Panc1 (cell line): ENCODE measurements at regions not wholly inside any gene's neighbourhood (a gene's known extent, or its start where the extent isn't known, plus 50 kb on each side); places are given as distances from the start of the nearest gene placed in this dataset.

Source experiments
- ATAC-seq: fragments of 200-7000 bp; cut with Tn5 transposase; 2 replicates; pipeline ENCODE4 v1.9.1; 2020; ENCODE audit warnings: mild to moderate bottlenecking, moderate library complexity
- BruUV-seq: library from RNA; stranded (reverse); fragments of 400-500 nt; replicated peaks from 2 replicates; lab custom pipeline; 2021; lab: Mats Ljungman, UMichigan
- CTCF ChIA-PET: fragments of 300-600 bp; sonication (Branson Sonifier 250); formaldehyde crosslinking; loops from one replicate; lab custom pipeline; 2022; ENCODE audit warnings: antibody characterized with exemption; lab: Charles Lee
- POLR2A ChIA-PET: fragments of 300-600 bp; sonication (Branson Sonifier 250); formaldehyde crosslinking; loops from one replicate; lab custom pipeline; 2022; ENCODE audit warnings: antibody characterized with exemption; lab: Charles Lee
- DNase-seq: peaks from one replicate; pipeline ENCODE4 v3.0.0-alpha.2; 2010; ENCODE audit warnings: low read depth, low spot score
- H3K27ac ChIP-seq: 2 replicates; pipeline ENCODE4 v1.5.1; 2011; ENCODE audit warnings: mild to moderate bottlenecking, low read length, inconsistent platforms
- H3K27me3 ChIP-seq: fragments of 200-500 bp; sonication (Bioruptor generic); 2 replicates; pipeline ENCODE4 v1.6.0; 2014; ENCODE audit warnings: low read length, inconsistent platforms; ENCODE audit not compliant: control insufficient read depth, insufficient read depth
- H3K36me3 ChIP-seq: fragments of 200-500 bp; sonication (Bioruptor generic); 2 replicates; pipeline ENCODE4 v1.5.1; 2014; ENCODE audit warnings: inconsistent platforms, mild to moderate bottlenecking, low read length, moderate library complexity; ENCODE audit not compliant: control insufficient read depth, insufficient read depth
- H3K4me1 ChIP-seq: 2 replicates; pipeline ENCODE4 v1.5.1; 2011; ENCODE audit warnings: inconsistent platforms, mild to moderate bottlenecking, low read length, moderate library complexity; ENCODE audit not compliant: control insufficient read depth, insufficient read depth
- H3K4me3 ChIP-seq, 2 experiments: 2 replicates each; pipeline ENCODE4 v1.5.1; 2011 to 2012; ENCODE audit warnings: low read depth in 2 of 2, low read length in 2 of 2, mild to moderate bottlenecking in 2 of 2, inconsistent platforms in 1 of 2, moderate library complexity in 1 of 2
- H3K9me3 ChIP-seq: fragments of 200-500 bp; sonication (Bioruptor generic); 2 replicates; pipeline ENCODE4 v1.5.1; 2014; ENCODE audit warnings: low read depth, mild to moderate bottlenecking, inconsistent platforms, low read length, moderate library complexity; ENCODE audit not compliant: control insufficient read depth, insufficient read depth
- POLR2AphosphoS5 ChIP-seq: IDR thresholded peaks from 2 replicates; pipeline ENCODE4 v1.6.1; 2012; ENCODE audit warnings: mild to moderate bottlenecking, low read depth, low read length, moderate library complexity
- SIN3A ChIP-seq: IDR thresholded peaks from 2 replicates; pipeline ENCODE4 v1.6.1; 2012; ENCODE audit warnings: low read depth, mild to moderate bottlenecking, low read length, moderate library complexity, borderline replicate concordance; ENCODE audit not compliant: insufficient read depth
- TCF7L2 ChIP-seq: IDR thresholded peaks from 2 replicates; pipeline ENCODE4 v1.6.1; 2011; ENCODE audit warnings: mild to moderate bottlenecking, low read depth, low read length, inconsistent platforms
- in situ Hi-C: cut with HindIII; loops from 2 replicates; pipeline ENCODE4 v1.10.0; 2016; ENCODE audit warnings: low sequenced_read_pairs, low pct_unique_long_range_greater_than_20kb
- intact Hi-C: fragments of 100-400 bp; cut with micrococcal nuclease; formaldehyde crosslinking; loops from one replicate; pipeline ENCODE4 v1.10.0; 2022; ENCODE audit not compliant: unreplicated experiment
- TF ChIP-seq, protein P1 (sequence below): fragments of 450-650 bp; IDR thresholded peaks from 2 replicates; pipeline ENCODE4 v1.5.1; 2017; ENCODE audit warnings: mild to moderate bottlenecking

DNA sequence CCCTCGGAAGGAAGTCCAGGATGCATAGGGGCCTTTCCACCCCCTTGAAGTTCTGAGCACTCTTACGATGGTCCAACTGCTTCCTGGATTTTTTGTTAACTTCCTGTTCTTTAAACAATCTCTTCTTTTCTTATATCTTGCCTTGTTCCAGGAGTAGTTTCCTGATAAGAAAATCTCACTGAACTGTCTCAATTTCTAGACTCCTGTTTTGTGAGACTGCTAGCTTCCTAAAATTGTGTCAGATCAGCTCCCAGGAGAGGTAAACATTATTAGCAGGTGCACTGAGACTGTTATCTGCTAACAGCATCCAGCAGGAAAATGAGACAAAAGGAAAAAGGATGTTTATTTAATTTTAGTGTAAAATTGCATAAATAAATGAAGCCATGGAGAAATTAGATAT, 106.2 kb upstream of the PITRM1 start:
- in situ Hi-C loops (no loop called here), intact Hi-C loops (no loop called here)
- Histone ChIP-seq H3K9me3 (no peaks in the 10 kb centered on the region), H3K27me3 (no peaks in the 10 kb centered on the region), H3K36me3 (no peaks in the 10 kb centered on the region), H3K4me1 (no peaks in the 10 kb centered on the region), H3K27ac (no peak overlapping the region), H3K4me3 (no peak overlapping the region)
- ATAC-seq = no peak
- ChIA-PET POLR2A (no interaction called here), CTCF (no interaction called here)
- TF ChIP-seq SIN3A = no peak
- no peak for TF ChIP-seq TCF7L2
- no peak for TF ChIP-seq POLR2AphosphoS5
- TF ChIP-seq, protein P1, sequence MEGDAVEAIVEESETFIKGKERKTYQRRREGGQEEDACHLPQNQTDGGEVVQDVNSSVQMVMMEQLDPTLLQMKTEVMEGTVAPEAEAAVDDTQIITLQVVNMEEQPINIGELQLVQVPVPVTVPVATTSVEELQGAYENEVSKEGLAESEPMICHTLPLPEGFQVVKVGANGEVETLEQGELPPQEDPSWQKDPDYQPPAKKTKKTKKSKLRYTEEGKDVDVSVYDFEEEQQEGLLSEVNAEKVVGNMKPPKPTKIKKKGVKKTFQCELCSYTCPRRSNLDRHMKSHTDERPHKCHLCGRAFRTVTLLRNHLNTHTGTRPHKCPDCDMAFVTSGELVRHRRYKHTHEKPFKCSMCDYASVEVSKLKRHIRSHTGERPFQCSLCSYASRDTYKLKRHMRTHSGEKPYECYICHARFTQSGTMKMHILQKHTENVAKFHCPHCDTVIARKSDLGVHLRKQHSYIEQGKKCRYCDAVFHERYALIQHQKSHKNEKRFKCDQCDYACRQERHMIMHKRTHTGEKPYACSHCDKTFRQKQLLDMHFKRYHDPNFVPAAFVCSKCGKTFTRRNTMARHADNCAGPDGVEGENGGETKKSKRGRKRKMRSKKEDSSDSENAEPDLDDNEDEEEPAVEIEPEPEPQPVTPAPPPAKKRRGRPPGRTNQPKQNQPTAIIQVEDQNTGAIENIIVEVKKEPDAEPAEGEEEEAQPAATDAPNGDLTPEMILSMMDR = no peak
- no TSS peak for BruUV-seq
- DNase-seq = no peak

DNA sequence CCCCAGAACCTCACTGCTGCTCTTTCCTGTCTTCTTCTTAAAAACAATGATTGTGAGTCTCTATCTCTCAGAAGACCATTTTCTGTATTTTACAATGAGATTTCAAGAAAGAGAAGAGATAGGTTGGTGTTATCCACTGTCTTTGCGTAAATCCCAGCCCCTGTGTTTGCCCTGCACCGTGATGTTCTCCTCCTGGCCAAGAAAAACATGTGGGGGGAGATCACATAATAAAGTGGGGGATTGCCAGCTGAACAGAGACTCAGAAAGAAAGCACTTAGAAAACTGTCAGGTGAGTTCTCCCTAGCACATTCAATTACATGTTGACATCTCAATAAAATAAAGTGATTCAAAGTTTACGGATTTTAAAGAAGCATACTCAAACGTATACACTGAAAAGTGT, 105.0 kb upstream of the PITRM1 start:
- no peaks in the 10 kb centered on the region for H3K27me3 ChIP-seq
- no peaks in the 10 kb centered on the region for H3K4me1 ChIP-seq
- POLR2A ChIA-PET = no interaction called here
- TF ChIP-seq, protein P1 = no peak
- no peak for TF ChIP-seq TCF7L2
- TF ChIP-seq SIN3A = no peak
- TF ChIP-seq POLR2AphosphoS5 = no peak
- H3K9me3 ChIP-seq = no peaks in the 10 kb centered on the region
- no peak overlapping the region for H3K4me3 ChIP-seq
- CTCF ChIA-PET = no interaction called here
- no peak overlapping the region for H3K27ac ChIP-seq
- in situ Hi-C loops = no loop called here
- no TSS peak for BruUV-seq
- DNase-seq (no peak), ATAC-seq (no peak)
- no peaks in the 10 kb centered on the region for H3K36me3 ChIP-seq
- intact Hi-C loops = no loop called here

DNA sequence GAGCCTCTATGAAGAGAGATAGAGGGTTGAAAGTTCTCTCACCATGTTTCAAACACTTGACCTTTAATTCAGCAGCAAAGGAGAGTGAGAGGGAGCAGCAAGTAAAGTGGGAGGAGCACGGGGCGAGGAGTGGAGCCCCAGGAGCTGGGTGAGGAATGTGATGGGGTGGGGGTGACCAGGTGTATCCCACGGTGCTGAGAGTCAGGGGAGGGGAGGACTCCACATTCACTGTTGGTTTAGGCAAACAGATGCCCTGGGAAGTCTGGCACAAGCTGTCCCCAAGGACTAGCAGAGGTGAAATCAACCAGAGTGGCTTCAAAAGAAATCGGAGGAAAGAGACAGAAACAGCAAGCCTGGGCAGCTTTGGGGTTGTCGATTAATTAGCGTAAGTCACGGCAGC, 101.8 kb upstream of the PITRM1 start:
- DNase-seq (no peak), ATAC-seq (no peak)
- Histone ChIP-seq H3K9me3 (no peaks in the 10 kb centered on the region), H3K27me3 (no peaks in the 10 kb centered on the region), H3K36me3 (no peaks in the 10 kb centered on the region), H3K4me3 (no peak overlapping the region), H3K4me1 (no peaks in the 10 kb centered on the region), H3K27ac (no peak overlapping the region)
- no TSS peak for BruUV-seq
- ChIA-PET CTCF (no interaction called here), POLR2A (no interaction called here)
- in situ Hi-C loops (no loop called here), intact Hi-C loops (no loop called here)
- TF ChIP-seq, protein P1 = no peak
